Limb (tissue), 2 donors: ENCODE measurements at regions not wholly inside any gene's neighbourhood (a gene's known extent, or its start where the extent isn't known, plus 50 kb on each side); places are given as distances from the start of the nearest gene placed in this dataset.
A peak's percentile ranks its signal among the peaks of the same experiment; 100 is the strongest.

Experiments
- DNase-seq, 2 donors: peaks; one replicate each; pipeline ENCODE4 v3.0.0-alpha.2; 2016; ENCODE audit errors: extremely low spot score in 2 of 2

- DNase-seq = no peak
Observed at GRCh38 chr20:16175322-16175961, 397.8 kb downstream of the KIF16B start.

GRCh38 chr20:16174311-16174710 lies 398.9 kb downstream of the KIF16B start:
- no peak for DNase-seq

GRCh38 chr20:16173044-16173443 lies 400.2 kb downstream of the KIF16B start:
- no peak for DNase-seq

- DNase-seq = no peak
Observed at GRCh38 chr20:16171180-16171579, 402.1 kb downstream of the KIF16B start.

- no peak for DNase-seq
Observed at GRCh38 chr20:16170406-16170971, 402.8 kb downstream of the KIF16B start.

- DNase-seq = peak; percentile 32 to 51
Observed at GRCh38 chr20:16167423-16168130, 405.7 kb downstream of the KIF16B start.

GRCh38 chr20:16166737-16167136 lies 406.5 kb downstream of the KIF16B start:
- DNase-seq = no peak

GRCh38 chr20:16158976-16159286 lies 414.3 kb downstream of the KIF16B start:
- no peak for DNase-seq

GRCh38 chr20:16158090-16158975 lies 414.9 kb downstream of the KIF16B start:
- no peak for DNase-seq

- no peak for DNase-seq
Observed at GRCh38 chr20:16147916-16148315, 425.3 kb downstream of the KIF16B start.

- no peak for DNase-seq
Observed at GRCh38 chr20:16147216-16147615, 426.0 kb downstream of the KIF16B start.

- no peak for DNase-seq
Observed at GRCh38 chr20:16145919-16146318, 427.3 kb downstream of the KIF16B start.

- DNase-seq = no peak
Observed at GRCh38 chr20:16143596-16143995, 429.7 kb downstream of the KIF16B start.

- no peak for DNase-seq
Observed at GRCh38 chr20:16135630-16136029, 437.6 kb downstream of the KIF16B start.

- no peak for DNase-seq
Observed at GRCh38 chr20:16132036-16132798, 441.0 kb downstream of the KIF16B start.

GRCh38 chr20:16129411-16129810 lies 443.8 kb downstream of the KIF16B start:
- DNase-seq = no peak

GRCh38 chr20:16128538-16129106 lies 444.6 kb downstream of the KIF16B start:
- DNase-seq = no peak

- DNase-seq = no peak
Observed at GRCh38 chr20:16125816-16126215, 447.4 kb downstream of the KIF16B start.

GRCh38 chr20:16124911-16125776 lies 448.1 kb downstream of the KIF16B start:
- no peak for DNase-seq

GRCh38 chr20:16124491-16124890 lies 448.8 kb downstream of the KIF16B start:
- no peak for DNase-seq
